OCI-LY3 (cell line): ENCODE measurements at regions not wholly inside any gene's neighbourhood (a gene's known extent, or its start where the extent isn't known, plus 50 kb on each side); places are given as distances from the start of the nearest gene placed in this dataset.

Experiments
- CTCF ChIP-seq: fragments of 200-600, 300-600 bp; sonication (generic); IDR thresholded peaks from 2 replicates; pipeline ENCODE4 v1.5.1; 2014; ENCODE audit warnings: antibody characterized with exemption, low read length, low read depth
- EZH2phosphoT487 ChIP-seq: fragments of 200-600 bp; shearing (Covaris generic); IDR thresholded peaks from 2 replicates; pipeline ENCODE4 v1.6.1; 2018; ENCODE audit warnings: antibody characterized with exemption, mixed run types, low read depth

- no peak for TF ChIP-seq CTCF
- TF ChIP-seq EZH2phosphoT487, result no peak
Observed at GRCh38 chr6:21840428-21840827, 246.9 kb downstream of the SOX4 start.
